Mucosa of rectum (tissue), 2 donors: ENCODE measurements at regions not wholly inside any gene's neighbourhood (a gene's known extent, or its start where the extent isn't known, plus 50 kb on each side); places are given as distances from the start of the nearest gene placed in this dataset.
"Not testable (repeated sequence)": the region's sequence is repeated elsewhere in the genome, so short reads cannot be mapped to it uniquely, and the experiment has no call there.

ENCODE experiments used
- H3K27ac ChIP-seq, 2 donors: one replicate each; pipeline ENCODE4 v1.7.0; 2013; ENCODE audit warnings: inconsistent platforms in 2 of 2, low read depth in 2 of 2, low read length in 2 of 2
- H3K27me3 ChIP-seq, 2 donors: one replicate each; pipeline ENCODE4 v1.7.0; 2013; ENCODE audit warnings: low read length in 2 of 2; ENCODE audit not compliant: control insufficient read depth in 2 of 2, insufficient read depth in 2 of 2
- H3K36me3 ChIP-seq, 2 donors: one replicate each; pipeline ENCODE4 v1.7.0; 2013; ENCODE audit warnings: low read length in 2 of 2; ENCODE audit not compliant: control insufficient read depth in 2 of 2, insufficient read depth in 2 of 2
- H3K4me1 ChIP-seq, 2 donors: one replicate each; pipeline ENCODE4 v1.7.0; 2013; ENCODE audit warnings: low read length in 2 of 2, mild to moderate bottlenecking in 1 of 2; ENCODE audit not compliant: control insufficient read depth in 2 of 2, insufficient read depth in 2 of 2
- H3K4me3 ChIP-seq, 2 donors: one replicate each; pipeline ENCODE4 v1.7.0; 2013; ENCODE audit warnings: low read length in 2 of 2
- H3K9ac ChIP-seq, 2 donors: one replicate each; pipeline ENCODE4 v1.7.0; 2013; ENCODE audit warnings: low read length in 2 of 2, low read depth in 1 of 2, mild to moderate bottlenecking in 1 of 2
- H3K9me3 ChIP-seq, 2 donors: one replicate each; pipeline ENCODE4 v1.7.0; 2013; ENCODE audit warnings: low read length in 2 of 2; ENCODE audit not compliant: control insufficient read depth in 2 of 2
- donor health status: healthy.
- donor health status: Normal muscosa, but diverticular disease.

DNA sequence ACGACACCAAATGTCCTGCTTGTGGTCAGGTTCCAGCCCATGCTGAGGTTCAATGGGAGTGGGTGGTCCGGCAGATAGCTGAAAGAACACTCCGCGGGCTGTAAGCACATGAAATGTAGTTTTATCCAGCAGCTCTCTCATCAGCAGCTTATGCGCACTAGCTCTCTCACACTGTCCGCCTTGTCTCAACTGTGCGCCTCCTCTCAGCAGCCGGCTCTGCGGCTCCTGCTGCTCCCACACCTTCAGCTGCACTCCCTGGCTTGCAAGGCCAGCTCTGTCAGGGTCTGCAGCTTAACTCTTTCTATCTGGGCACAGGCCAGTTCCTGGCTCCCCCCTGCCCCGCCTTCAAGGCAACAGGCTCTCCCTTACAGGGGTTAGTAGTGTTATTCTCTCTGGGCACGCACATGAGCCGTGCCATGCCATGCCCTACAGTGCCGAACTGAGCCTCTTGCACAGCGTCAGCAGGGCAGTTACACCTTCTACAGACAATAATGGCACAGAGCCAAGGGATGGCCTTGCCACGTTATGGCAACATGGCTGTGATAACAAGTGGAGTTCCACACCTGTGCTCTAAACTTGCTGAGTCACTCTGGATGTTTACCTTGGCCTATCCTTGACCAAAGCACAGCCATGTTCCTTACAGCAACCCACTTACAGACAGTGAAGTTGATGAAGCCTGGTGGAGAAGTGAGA is 84.0 kb upstream of the LRFN2 start:
- H3K4me3 ChIP-seq: no peak overlapping the region
- H3K27ac ChIP-seq: no peak overlapping the region
- H3K4me1 ChIP-seq: no peaks in the 10 kb centered on the region
- no peaks in the 10 kb centered on the region for H3K9me3 ChIP-seq
- no peaks in the 10 kb centered on the region for H3K36me3 ChIP-seq
- no peak overlapping the region for H3K9ac ChIP-seq
- no peaks in the 10 kb centered on the region for H3K27me3 ChIP-seq

DNA sequence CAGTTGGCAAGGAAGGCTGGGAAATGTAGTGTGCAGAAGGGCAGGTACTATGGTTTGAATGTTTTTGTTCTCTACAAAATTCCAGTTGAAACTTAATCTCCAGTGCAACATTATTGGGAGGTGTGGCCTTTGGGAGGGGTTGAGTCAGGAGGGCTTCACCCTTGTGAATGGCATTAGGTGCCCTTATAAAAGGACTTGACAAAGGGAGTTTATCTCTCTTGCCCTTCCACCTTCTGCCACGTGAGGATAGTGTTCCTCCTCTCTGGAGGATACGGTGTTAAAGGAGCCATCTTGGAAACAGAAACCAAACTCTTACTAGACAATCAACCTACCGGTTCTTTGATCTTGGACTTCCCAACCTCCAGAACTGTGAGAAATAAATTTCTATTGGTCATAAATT is 82.2 kb upstream of the LRFN2 start:
- no peak overlapping the region for H3K4me3 ChIP-seq

DNA sequence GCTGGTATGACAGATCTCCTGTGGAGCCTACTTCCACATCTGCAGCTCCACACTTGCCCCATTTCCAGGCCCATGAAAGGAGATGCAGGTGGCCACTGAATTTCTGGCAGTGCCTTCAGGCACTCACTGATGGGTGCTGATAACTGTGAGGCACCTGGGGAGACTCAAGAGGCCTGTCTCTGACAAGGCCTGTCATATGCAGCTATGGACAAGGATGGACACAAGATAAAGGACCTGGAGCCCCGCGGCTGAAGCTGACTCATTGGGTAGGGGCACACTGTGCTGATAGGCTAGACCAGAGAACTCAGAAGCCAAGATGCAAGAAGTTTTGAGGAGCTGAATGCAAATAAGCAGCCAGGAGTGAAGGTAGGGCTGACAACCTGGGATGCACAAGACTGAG is 81.0 kb upstream of the LRFN2 start:
- no peak overlapping the region for H3K9ac ChIP-seq

More for the DNA sequence above, 82.2 kb upstream of the LRFN2 start:
- peaks cover 0 to 2% of the 10 kb centered on the region in 2 donors for H3K9me3 ChIP-seq
- no peaks in the 10 kb centered on the region for H3K27me3 ChIP-seq
- no peak overlapping the region for H3K27ac ChIP-seq
- H3K36me3 ChIP-seq: no peaks in the 10 kb centered on the region
- no peak overlapping the region for H3K9ac ChIP-seq
- H3K4me1 ChIP-seq: no peaks in the 10 kb centered on the region

DNA sequence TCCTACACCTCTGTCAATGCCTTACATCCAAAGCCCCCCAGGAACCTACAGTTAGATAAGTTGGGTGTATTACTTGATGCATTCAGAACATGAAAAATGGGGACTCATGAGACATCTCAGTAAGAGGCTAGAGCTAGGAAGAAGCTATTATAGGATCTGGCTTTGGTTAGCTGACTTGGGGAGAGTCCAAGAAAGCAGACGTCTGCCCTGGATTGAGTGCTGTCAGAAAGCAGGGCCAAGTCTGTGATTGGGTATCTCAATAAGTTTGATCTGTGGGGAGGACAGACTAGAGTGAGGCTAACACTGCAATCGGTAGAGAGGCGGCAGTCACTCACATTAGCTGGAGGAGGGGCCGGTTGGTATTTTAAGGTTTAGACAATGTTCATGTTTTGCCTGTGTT is 79.4 kb upstream of the LRFN2 start:
- Histone ChIP-seq H3K36me3 (no peaks in the 10 kb centered on the region), H3K9me3 (peaks cover 6 to 8% of the 10 kb centered on the region in 2 donors), H3K27me3 (no peaks in the 10 kb centered on the region), H3K4me1 (no peaks in the 10 kb centered on the region), H3K27ac (no peak overlapping the region), H3K9ac (no peak overlapping the region), H3K4me3 (no peak overlapping the region)

More for the DNA sequence above, 81.0 kb upstream of the LRFN2 start:
- Histone ChIP-seq H3K36me3 (no peaks in the 10 kb centered on the region), H3K27me3 (no peaks in the 10 kb centered on the region), H3K4me1 (no peaks in the 10 kb centered on the region), H3K9me3 (peaks cover 6 to 8% of the 10 kb centered on the region in 2 donors), H3K27ac (no peak overlapping the region), H3K4me3 (no peak overlapping the region)

DNA sequence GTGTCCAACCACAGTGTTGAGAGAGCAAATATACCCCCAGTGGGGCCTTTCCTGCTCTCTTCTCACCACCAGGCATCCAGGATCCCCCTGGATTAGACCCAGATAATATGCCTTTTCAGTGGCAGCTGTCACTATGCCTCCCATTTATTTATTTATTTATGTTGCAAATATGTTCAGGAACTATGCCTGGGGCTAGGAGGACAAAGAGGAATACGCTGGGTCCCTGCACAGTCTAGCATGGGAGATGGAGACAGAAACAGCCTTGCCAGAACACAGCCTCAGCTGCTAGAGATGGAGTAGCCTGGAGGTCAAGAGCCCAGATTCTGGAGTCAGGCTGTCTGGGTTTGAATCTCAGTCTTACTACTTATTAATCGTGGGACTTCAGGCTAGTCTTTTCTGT is 74.6 kb upstream of the LRFN2 start:
- H3K4me1 ChIP-seq: no peaks in the 10 kb centered on the region
- H3K9ac ChIP-seq: no peak overlapping the region
- H3K27ac ChIP-seq: no peak overlapping the region
- peaks cover 6 to 8% of the 10 kb centered on the region in 2 donors for H3K9me3 ChIP-seq
- H3K4me3 ChIP-seq: no peak overlapping the region
- no peaks in the 10 kb centered on the region for H3K36me3 ChIP-seq
- no peaks in the 10 kb centered on the region for H3K27me3 ChIP-seq

DNA sequence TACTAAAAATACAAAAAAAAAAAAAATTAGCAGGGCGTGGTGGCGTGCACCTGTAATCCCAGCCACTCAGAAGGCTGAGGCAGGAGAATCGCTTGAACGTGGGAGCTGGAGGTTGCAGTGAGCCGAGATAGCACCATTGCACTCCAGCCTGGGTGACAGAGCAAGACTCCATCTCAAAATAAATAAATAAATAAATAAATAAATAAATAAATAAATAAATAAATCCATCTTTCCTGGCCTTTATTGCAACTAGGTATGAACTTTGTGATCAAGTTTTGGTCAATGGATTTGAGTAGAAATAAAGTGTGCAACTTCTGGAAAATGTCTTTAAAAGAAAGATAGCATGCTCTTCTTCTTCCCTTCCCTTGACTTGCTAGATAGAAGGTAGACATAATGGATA is 69.6 kb upstream of the LRFN2 start:
- not testable (repeated sequence) for H3K27me3 ChIP-seq, H3K9me3 ChIP-seq, H3K4me1 ChIP-seq, H3K4me3 ChIP-seq, H3K9ac ChIP-seq, H3K27ac ChIP-seq, H3K36me3 ChIP-seq

DNA sequence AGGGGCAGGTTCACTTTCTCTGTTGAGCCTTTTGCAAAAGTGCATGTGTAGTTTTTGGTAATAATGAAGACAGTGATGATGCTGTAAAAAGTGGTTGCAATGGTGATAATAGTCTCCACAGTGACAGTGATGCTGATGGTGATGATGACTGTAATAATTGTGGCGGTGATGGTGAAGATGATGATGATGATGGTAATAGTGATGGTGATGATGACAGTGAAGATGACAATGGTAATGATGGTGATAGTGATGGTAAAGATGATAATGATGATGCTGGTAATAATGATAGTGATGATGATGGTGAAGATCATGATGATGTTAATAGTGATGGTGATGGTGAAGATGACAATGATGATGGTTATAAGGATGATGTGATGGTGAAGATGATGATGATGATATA is 67.7 kb upstream of the LRFN2 start:
- Histone ChIP-seq H3K4me3 (no peak overlapping the region), H3K36me3 (no peaks in the 10 kb centered on the region), H3K27ac (no peak overlapping the region), H3K4me1 (no peaks in the 10 kb centered on the region), H3K9ac (no peak overlapping the region), H3K27me3 (no peaks in the 10 kb centered on the region), H3K9me3 (no peaks in the 10 kb centered on the region)

DNA sequence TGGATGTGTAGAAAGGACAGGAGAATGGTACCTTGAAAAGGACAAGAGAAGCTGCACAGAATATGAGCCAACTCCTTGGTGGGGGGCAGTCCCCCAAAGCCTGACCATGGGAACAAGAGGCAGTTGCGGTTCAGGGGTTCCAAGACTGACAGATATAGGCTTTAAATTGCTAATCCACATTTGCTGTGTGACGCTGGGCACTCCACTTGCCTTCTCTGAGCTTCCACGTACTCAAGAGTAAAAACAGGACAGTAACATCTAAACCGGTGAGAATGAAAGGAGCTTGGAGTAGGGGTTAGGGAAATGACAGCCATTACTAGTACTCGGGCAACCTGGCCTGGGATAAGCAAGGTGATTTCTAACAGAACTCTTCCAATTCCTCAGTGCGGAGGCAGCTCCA is 57.9 kb upstream of the LRFN2 start:
- no peaks in the 10 kb centered on the region for H3K36me3 ChIP-seq
- H3K9me3 ChIP-seq: no peaks in the 10 kb centered on the region
- H3K9ac ChIP-seq: no peak overlapping the region
- no peaks in the 10 kb centered on the region for H3K4me1 ChIP-seq
- H3K27me3 ChIP-seq: peaks cover 0 to 8% of the 10 kb centered on the region in 2 donors
- H3K4me3 ChIP-seq: no peak overlapping the region
- H3K27ac ChIP-seq: no peak overlapping the region

DNA sequence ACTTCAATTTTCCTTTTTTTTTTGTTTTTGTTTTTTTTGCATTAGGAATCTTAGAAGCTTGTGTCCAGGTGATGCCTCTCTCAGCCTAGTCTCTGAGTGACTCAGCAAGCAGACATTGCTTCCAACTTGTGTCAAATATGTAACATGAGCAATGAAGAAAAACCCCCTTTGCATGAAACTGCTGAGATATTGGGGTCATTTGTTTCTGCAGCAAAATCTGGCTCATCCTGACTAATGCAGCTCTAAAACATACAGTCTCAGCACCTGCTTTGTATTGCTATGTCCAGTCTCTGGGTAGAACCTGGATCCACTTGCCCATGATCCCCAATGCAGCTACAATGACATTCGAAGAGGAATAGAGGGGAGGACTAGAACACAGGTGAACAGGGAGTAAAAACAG is 55.7 kb upstream of the LRFN2 start:
- H3K4me3 ChIP-seq: no peak overlapping the region
- H3K27ac ChIP-seq: no peak overlapping the region
- H3K36me3 ChIP-seq: no peaks in the 10 kb centered on the region
- H3K27me3 ChIP-seq: peaks cover 0 to 5% of the 10 kb centered on the region in 2 donors
- no peaks in the 10 kb centered on the region for H3K9me3 ChIP-seq
- H3K4me1 ChIP-seq: no peaks in the 10 kb centered on the region
- no peak overlapping the region for H3K9ac ChIP-seq

DNA sequence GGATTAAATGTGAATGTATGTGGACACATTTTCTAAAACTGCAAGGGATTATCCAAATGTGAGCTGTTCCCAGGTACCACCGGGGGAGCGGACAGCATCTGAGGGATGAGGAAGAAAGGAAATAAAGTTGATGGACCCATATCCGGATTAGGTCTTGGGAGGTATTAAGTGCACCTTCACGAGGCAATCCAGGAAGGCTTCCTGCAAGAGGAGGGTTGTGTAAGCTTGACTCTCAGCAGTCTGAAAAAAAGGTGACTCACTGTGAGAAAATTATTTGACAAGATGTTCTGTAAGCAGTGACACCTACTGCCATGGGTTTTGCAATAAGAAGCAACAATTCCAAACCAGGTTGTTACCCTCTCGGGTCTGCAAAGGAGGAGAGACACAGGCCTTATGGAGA is 55.0 kb upstream of the LRFN2 start:
- H3K9ac ChIP-seq: no peak overlapping the region
- H3K27ac ChIP-seq: no peak overlapping the region
- no peak overlapping the region for H3K4me3 ChIP-seq
- peaks cover 0 to 2% of the 10 kb centered on the region in 2 donors for H3K27me3 ChIP-seq
- H3K9me3 ChIP-seq: no peaks in the 10 kb centered on the region
- H3K36me3 ChIP-seq: no peaks in the 10 kb centered on the region
- H3K4me1 ChIP-seq: no peaks in the 10 kb centered on the region
